ENCODE measurements at regions not wholly inside any gene's neighbourhood (a gene's known extent, or its start where the extent isn't known, plus 50 kb on each side); places are given as distances from the start of the nearest gene placed in this dataset.
"Not testable (repeated sequence)": the region's sequence is repeated elsewhere in the genome, so short reads cannot be mapped to it uniquely, and the experiment has no call there.

- TF ChIP-seq CTCF (IDR thresholded peaks at IDR 0.05; ENCODE audit: insufficient read depth, low read length); POLR2AphosphoS5 (IDR thresholded peaks at IDR 0.05; ENCODE audit: low read depth); REST (IDR thresholded peaks at IDR 0.05; ENCODE audit: insufficient replicate concordance, low read depth): not testable (repeated sequence)
Observed at GRCh38 chr9:41022365-41022764, 106.1 kb downstream of the FOXD4L6 start.
